Transverse colon (tissue), 3 donors: ENCODE measurements at regions not wholly inside any gene's neighbourhood (a gene's known extent, or its start where the extent isn't known, plus 50 kb on each side); places are given as distances from the start of the nearest gene placed in this dataset.

Experiments used
- CTCF ChIP-seq, 5 experiments: fragments of 200-600 bp in 3 of 5; fragments of 450-650 bp in 2 of 5; sonication (generic) in 3 of 5; IDR thresholded peaks; 1 replicate in 2 of 5; 2 replicates in 3 of 5; pipeline ENCODE4 v1.5.1; 2016 to 2017; ENCODE audit warnings: antibody characterized with exemption in 5 of 5, inconsistent platforms in 3 of 5, mild to moderate bottlenecking in 2 of 5, moderate library complexity in 1 of 5
- POLR2A ChIP-seq: fragments of 450-650 bp; IDR thresholded peaks from one replicate; pipeline ENCODE4 v1.6.1; 2016; ENCODE audit warnings: antibody characterized with exemption, mild to moderate bottlenecking, moderate library complexity

- TF ChIP-seq POLR2A: no peak
- TF ChIP-seq CTCF (IDR thresholded peaks at IDR 0.05): no peak
Observed at GRCh38 chr2:61750624-61751023, 103.2 kb downstream of the FAM161A start.
